Fibroblast of upper back skin (primary cell): ENCODE measurements at regions not wholly inside any gene's neighbourhood (a gene's known extent, or its start where the extent isn't known, plus 50 kb on each side); places are given as distances from the start of the nearest gene placed in this dataset.

Experiments
- DNase-seq: peaks from one replicate; pipeline ENCODE4 v3.0.0-alpha.2; 2013

DNA sequence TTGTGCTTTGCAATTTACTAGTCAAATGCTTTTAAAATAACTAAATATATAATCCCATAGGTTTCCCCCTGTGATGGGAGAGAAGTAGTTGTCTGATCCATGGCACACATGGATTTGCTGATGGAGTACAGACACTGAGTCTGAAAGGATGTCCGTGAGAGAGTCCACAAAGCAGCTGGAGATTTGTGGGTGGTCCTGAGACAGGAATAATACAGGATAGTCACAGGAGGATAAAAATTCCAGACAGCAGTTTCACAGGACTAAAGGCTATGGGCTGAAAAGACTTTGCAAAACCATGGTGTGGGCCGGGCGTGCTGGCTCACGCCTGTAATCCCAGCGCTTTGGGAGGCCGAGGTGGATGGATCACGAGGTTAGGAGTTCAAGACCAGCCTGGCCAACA, 58.7 kb upstream of the ZFR start:
- DNase-seq, result peak; percentile 89

DNA sequence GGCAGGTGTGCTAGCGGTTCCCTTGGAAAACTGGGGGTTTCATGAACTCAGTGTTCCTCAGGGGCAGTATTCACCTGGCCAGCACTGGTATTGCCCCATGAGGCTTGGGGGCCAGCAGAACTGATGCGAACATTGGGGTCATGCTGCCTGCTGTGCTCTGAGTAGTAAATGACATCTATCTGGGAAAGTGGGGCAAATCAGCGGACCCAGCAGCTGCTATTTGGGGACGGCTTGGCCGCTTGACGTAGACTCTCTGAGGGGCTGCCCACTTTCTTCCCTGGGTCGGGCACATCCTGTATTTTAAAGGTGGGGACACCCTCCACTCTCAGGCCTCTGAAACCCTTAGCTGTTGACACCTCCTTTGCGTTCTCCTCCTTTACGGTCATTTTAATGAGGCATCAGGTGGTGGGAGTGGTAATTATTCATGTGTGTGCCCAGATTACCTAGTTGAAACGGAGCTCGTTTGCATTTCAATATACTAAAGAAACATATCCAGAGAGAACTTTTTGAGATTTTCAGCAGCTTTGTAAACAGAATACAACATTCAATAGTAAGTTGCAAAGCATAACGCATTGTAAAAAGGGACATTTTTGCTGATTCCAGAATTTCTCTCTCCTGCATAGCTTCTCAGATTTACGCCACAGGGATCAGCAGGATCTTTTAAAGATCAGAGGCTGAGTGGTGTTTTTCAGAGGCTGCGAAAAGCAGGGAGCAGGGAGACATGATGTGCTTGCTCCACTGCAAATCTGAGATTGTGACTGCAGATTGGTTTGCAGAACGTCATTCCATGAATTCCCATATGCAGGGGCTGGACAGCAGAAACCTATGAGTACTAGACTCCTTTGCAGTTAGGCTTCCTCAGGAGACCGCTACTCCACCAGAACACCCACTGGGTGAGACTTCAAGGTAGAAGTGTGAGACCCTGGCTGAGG, 56.8 kb upstream of the ZFR start:
- DNase-seq, result peak; percentile 20

GRCh38 chr5:32500181-32500580, 55.6 kb upstream of the ZFR start:
- DNase-seq, result no peak

- DNase-seq, result no peak
Observed at GRCh38 chr5:32499261-32499660, 54.7 kb upstream of the ZFR start.

DNA sequence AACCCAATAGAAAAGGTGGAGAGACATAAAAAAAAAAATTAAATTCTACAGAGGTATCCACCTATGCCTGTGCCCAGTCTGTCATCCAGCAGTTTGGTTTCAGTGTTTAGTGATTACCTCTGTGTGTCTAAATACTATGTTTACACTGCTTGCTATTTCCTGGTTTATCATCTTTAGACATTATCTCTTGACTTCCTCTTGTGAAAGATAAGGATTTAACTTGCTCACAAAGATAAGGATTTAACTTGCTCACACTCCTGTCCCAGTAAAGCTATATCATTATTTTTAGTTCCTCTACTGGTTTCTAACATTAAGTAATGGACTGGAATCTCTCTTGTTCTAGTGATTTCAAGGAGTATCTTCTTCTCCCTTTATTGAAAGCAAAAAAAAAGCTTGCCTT, 53.9 kb upstream of the ZFR start:
- DNase-seq, result no peak

DNA sequence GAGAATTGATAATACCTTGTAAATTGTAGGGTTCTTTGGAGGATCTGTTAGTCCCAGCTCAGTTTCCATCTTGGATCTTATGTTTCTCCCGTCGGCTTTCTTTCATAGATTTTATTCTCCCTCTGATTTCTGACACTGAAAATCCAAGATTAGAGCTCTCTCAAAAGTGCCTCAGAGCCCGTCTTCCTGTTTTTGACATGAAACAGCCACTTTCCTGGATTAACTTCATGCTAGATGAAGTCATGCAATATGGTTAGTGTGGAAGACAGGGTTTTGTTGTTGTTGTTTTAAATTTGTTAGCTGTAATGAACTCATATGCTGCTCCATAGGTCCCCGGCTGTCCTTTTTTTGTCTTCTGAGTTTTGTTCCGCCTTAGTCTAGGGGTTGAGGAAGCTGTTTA, 51.6 kb upstream of the ZFR start:
- no peak for DNase-seq

GRCh38 chr5:32494827-32495226, 50.3 kb upstream of the ZFR start:
- no peak for DNase-seq
